ENCODE measurements at regions not wholly inside any gene's neighbourhood (a gene's known extent, or its start where the extent isn't known, plus 50 kb on each side); places are given as distances from the start of the nearest gene placed in this dataset.

DNA sequence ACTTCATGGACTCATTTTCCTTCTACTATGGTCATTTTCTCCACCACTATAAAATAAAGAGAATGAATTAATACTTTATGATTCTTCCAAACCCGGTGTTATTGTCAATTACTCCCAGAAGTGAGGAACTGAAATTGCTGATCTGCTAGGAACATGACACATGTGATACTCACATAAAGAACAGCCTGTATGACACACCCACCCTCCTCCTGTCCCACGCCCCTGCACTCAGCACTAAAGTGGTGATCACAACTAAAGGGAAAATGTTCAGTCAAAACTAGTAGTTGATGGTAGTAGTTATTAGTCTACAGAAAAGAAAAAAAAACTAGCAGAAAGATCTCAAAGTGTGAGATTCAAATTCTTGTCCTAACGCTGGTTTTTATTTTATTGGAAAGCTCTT lies 1508.3 kb downstream of the RAPGEF2 start:
- FAIRE-seq: no peak
- no peak overlapping the region for H3K4me2 ChIP-seq (ENCODE audit: insufficient read depth in 1 of 2, low read depth in 2 of 2, low read length in 2 of 2)

More for the DNA sequence above, 1508.3 kb downstream of the RAPGEF2 start:
- Histone ChIP-seq H3K18ac (ENCODE audit: extremely low read depth, low read length) (no peak overlapping the region), H3K4me1 (replicated peaks in 1 of 4; ENCODE audit: control insufficient read depth in 3 of 4, insufficient read depth in 4 of 4, low read length in 3 of 4) (no peaks in the 10 kb centered on the region), H2AFZ (ENCODE audit: low read length) (no peak overlapping the region), H2BK20ac (ENCODE audit: low read length) (no peak overlapping the region), H3K36me3 (ENCODE audit: control insufficient read depth in 2 of 4, insufficient read depth in 4 of 4, low read length in 3 of 4) (no peaks in the 10 kb centered on the region), H3K9me3 (ENCODE audit: insufficient read depth in 2 of 2, low read depth in 1 of 2, low read length in 1 of 2) (no peaks in the 10 kb centered on the region), H4K8ac (ENCODE audit: extremely low read depth, insufficient read depth, low read length) (no peak overlapping the region), H4K5ac (ENCODE audit: insufficient read length, low read depth, low read length) (no peak overlapping the region), H3K27me3 (replicated peaks in 1 of 4; ENCODE audit: control insufficient read depth in 3 of 4, extremely low read depth in 1 of 4, insufficient read depth in 3 of 4, low read length in 3 of 4) (no peaks in the 10 kb centered on the region), H3K4ac (replicated peaks; ENCODE audit: insufficient read length, low read depth, low read length) (no peak overlapping the region), H3K79me2 (ENCODE audit: control insufficient read depth in 1 of 2, insufficient read depth in 2 of 2, low read length in 2 of 2) (no peaks in the 10 kb centered on the region), H2AK5ac (ENCODE audit: low read depth, low read length) (no peak overlapping the region), H3K14ac (ENCODE audit: insufficient read length) (no peak overlapping the region), H3K23ac (ENCODE audit: insufficient read length) (no peak overlapping the region), H2BK12ac (ENCODE audit: low read depth, low read length) (no peak overlapping the region), H3K79me1 (ENCODE audit: low read depth, low read length) (no peaks in the 10 kb centered on the region), H3K4me3 (ENCODE audit: extremely low read depth in 1 of 4, insufficient read depth in 2 of 4, low read depth in 3 of 4, low read length in 4 of 4) (no peak overlapping the region), H3K27ac (ENCODE audit: low read depth, low read length) (no peak overlapping the region), H2BK15ac (ENCODE audit: low read length) (no peak overlapping the region), H2BK5ac (ENCODE audit: low read depth, low read length) (no peak overlapping the region), H3K23me2 (ENCODE audit: low read depth, low read length) (no peaks in the 10 kb centered on the region), H2BK120ac (replicated peaks; ENCODE audit: low read depth, low read length) (no peak overlapping the region), H3K9ac (replicated peaks in 1 of 4; ENCODE audit: extremely low read depth in 1 of 4, low read depth in 3 of 4, low read length in 3 of 4) (no peak overlapping the region), H3K56ac (replicated peaks; ENCODE audit: insufficient read length, low read depth, low read length) (no peak overlapping the region), H4K20me1 (replicated peaks in 1 of 2; ENCODE audit: control insufficient read depth in 1 of 2, insufficient read depth in 2 of 2, low read length in 2 of 2) (no peaks in the 10 kb centered on the region), H4K91ac (replicated peaks; ENCODE audit: insufficient read length, low read length) (no peak overlapping the region)
- TF ChIP-seq KDM5A (IDR thresholded peaks at IDR 0.05; ENCODE audit: low read length) (no peak), SIX5 (IDR thresholded peaks at IDR 0.05; ENCODE audit: low read depth, low read length) (no peak), SUZ12 (IDR thresholded peaks at IDR 0.05; ENCODE audit: low read length) (no peak), CEBPB (IDR thresholded peaks at IDR 0.05; ENCODE audit: low read depth, low read length) (no peak), SP4 (IDR thresholded peaks at IDR 0.05; ENCODE audit: low read length) (no peak)
- TF ChIP-seq, protein P1, sequence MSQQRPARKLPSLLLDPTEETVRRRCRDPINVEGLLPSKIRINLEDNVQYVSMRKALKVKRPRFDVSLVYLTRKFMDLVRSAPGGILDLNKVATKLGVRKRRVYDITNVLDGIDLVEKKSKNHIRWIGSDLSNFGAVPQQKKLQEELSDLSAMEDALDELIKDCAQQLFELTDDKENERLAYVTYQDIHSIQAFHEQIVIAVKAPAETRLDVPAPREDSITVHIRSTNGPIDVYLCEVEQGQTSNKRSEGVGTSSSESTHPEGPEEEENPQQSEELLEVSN (IDR thresholded peaks at IDR 0.05): no peak
- DNase-seq (ENCODE audit: low read depth in 1 of 2, low spot score in 2 of 2): no peak
- CTCF ChIA-PET (ENCODE audit: partially characterized antibody): no interaction called here
- WGBS, 2 experiments (ENCODE audit: extremely low coverage in 1 of 2, insufficient coverage in 1 of 2, insufficient read length in 1 of 2, insufficient replicate concordance in 2 of 2, low coverage in 1 of 2, low lambda C conversion rate in 2 of 2, missing lambda C conversion rate in 1 of 2): 91% methylated on average over 3 of the region's 3 CpGs; no CpG with 5 or more reads in 1 of the 2 experiments
- POLR2A ChIA-PET (ENCODE audit: partially characterized antibody): interaction anchor here (0.7 kb wide), 1 partner anchor 49 kb away, joined by 3 read pairs; no protein-coding TSS in a partner anchor

All from H1 (cell line).